ENCODE measurements at regions not wholly inside any gene's neighbourhood (a gene's known extent, or its start where the extent isn't known, plus 50 kb on each side); places are given as distances from the start of the nearest gene placed in this dataset.

GRCh38 chr4:117328333-117328732, 243.0 kb upstream of the TRAM1L1 start:
- TF ChIP-seq CTCF (IDR thresholded peaks at IDR 0.05) = no peak
- no peak for TF ChIP-seq POLR2A (IDR thresholded peaks at IDR 0.05)
- no peak for TF ChIP-seq POLR2AphosphoS5 (IDR thresholded peaks at IDR 0.05)
- no peak for TF ChIP-seq EP300 (IDR thresholded peaks at IDR 0.05)

Data from gastroesophageal sphincter (tissue), 3 donors.